K562 (cell line): ENCODE measurements at regions not wholly inside any gene's neighbourhood (a gene's known extent, or its start where the extent isn't known, plus 50 kb on each side); places are given as distances from the start of the nearest gene placed in this dataset.
"Not testable (repeated sequence)": the region's sequence is repeated elsewhere in the genome, so short reads cannot be mapped to it uniquely, and the experiment has no call there.

Source experiments
- BRF2 ChIP-seq: IDR thresholded peaks from 3 replicates; pipeline ENCODE4 v1.6.1; 2011; ENCODE audit warnings: borderline replicate concordance, mild to moderate bottlenecking; ENCODE audit not compliant: insufficient read length, insufficient read depth
- DACH1 ChIP-seq: fragments of 450-650 bp; IDR thresholded peaks from 2 replicates; pipeline ENCODE4 v1.6.1; 2018; ENCODE audit not compliant: partially characterized antibody
- HNRNPL ChIP-seq: fragments of 200-400 bp; formaldehyde crosslinking; IDR thresholded peaks from 2 replicates; pipeline ENCODE4 v1.6.1; 2017; ENCODE audit warnings: low read depth, mild to moderate bottlenecking, low read length
- L3MBTL2 ChIP-seq: fragments of 450-650 bp; IDR thresholded peaks from 2 replicates; pipeline ENCODE4 v1.6.1; 2016; ENCODE audit warnings: mild to moderate bottlenecking, moderate library complexity
- POLR2A ChIP-seq: fragments of 450-650 bp; conservative IDR thresholded peaks from 2 replicates; pipeline ENCODE4 v1.6.1; 2016
- RAD21 ChIP-seq, 2 experiments: fragments of 250-450 bp in 1 of 2; fragments of 450-650 bp in 1 of 2; sonication (Bioruptor Pico) in 1 of 2; formaldehyde crosslinking in 1 of 2; IDR thresholded peaks in 1 of 2; conservative IDR thresholded peaks in 1 of 2; 2 replicates each; pipeline versions ENCODE4 v1.4.0 to v1.8.0; 2020 to 2022; ENCODE audit warnings: mild to moderate bottlenecking in 2 of 2, moderate library complexity in 1 of 2
- REST ChIP-seq, 2 experiments: fragments of 450-650 bp; formaldehyde crosslinking in 1 of 2; IDR thresholded peaks; 2 replicates each; pipeline versions ENCODE4 v1.4.0 to v1.6.1; 2014 to 2020; ENCODE audit warnings: mild to moderate bottlenecking in 2 of 2, borderline replicate concordance in 1 of 2, low read depth in 1 of 2
- TCF7 ChIP-seq: sonication (generic); IDR thresholded peaks from 2 replicates; pipeline ENCODE4 v1.6.1; 2016; ENCODE audit warnings: antibody characterized with exemption, borderline replicate concordance
- ZBTB33 ChIP-seq: sonication (generic); formaldehyde crosslinking; IDR thresholded peaks from 2 replicates; pipeline ENCODE4 v1.8.1; 2023; ENCODE audit warnings: mild to moderate bottlenecking, missing genetic modification reagents
- ZNF398 ChIP-seq: fragments of 250-450 bp; sonication (Bioruptor Pico); IDR thresholded peaks from 2 replicates; pipeline ENCODE4 v1.8.0; 2021; ENCODE audit warnings: moderate library complexity, mild to moderate bottlenecking, inconsistent platforms
- ZNF407 ChIP-seq: fragments of 450-650 bp; IDR thresholded peaks from 2 replicates; pipeline ENCODE4 v1.6.1; 2016; ENCODE audit warnings: low read depth

GRCh38 chr10:8868924-8869323, 814.4 kb downstream of the GATA3 start:
- TF ChIP-seq BRF2; RAD21 (CRISPR knock-in tag; conservative IDR thresholded peaks at IDR 0.05 in 1 of 2, IDR thresholded peaks at IDR 0.05 in 1 of 2); ZBTB33 (CRISPR knock-in tag); L3MBTL2; HNRNPL; ZNF407; DACH1; TCF7; POLR2A; REST (IDR thresholded peaks at IDR 0.05; ENCODE audit: borderline replicate concordance); REST (CRISPR knock-in tag; IDR thresholded peaks at IDR 0.05; ENCODE audit: low read depth); ZNF398: not testable (repeated sequence)
